Fibroblast of skin of left quadriceps (primary cell): ENCODE measurements at regions not wholly inside any gene's neighbourhood (a gene's known extent, or its start where the extent isn't known, plus 50 kb on each side); places are given as distances from the start of the nearest gene placed in this dataset.

Experiments used
- DNase-seq, 2 experiments: peaks; one replicate each; pipeline ENCODE4 v3.0.0-alpha.2; 2013; ENCODE audit warnings: low read depth in 2 of 2

DNA sequence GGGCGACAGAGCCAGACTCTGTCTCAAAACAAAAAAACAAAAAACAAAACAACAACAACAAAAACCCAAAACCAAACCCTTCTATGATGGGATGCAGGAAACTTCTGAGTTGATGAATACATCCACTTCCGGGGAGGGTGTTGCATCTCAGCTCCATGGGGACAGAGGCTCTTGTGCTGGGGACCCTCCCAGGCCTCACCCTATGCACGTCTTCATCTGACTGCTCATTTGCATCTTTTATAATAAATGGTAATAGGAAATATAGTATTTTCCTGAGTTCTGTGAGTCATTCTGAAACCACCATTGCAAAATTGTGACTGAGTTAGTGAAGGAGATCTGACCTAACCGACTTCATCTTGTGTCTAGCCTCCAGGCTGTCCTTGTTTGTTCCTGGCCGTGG lies 109.5 kb upstream of the SLC28A3 start:
- DNase-seq, result no peak

DNA sequence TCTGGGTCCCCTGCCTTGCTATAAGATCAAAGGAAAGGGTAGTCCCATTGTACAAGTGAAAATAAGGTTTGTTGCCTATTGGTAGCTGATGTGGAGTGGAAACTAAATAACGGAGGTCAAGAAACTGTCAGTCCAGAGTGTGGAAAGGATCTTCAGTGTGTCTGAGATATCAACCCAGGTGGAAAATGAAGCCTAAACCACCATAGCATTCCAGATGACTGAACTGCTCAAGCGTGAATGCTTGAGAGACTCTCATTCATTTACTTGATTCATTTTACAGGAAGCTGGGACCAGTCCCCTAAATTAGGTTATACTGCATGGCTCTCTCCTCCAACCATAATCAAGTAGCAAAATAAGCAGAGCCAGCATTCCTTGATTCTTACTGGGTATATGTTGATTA lies 116.0 kb upstream of the SLC28A3 start:
- DNase-seq, result no peak

DNA sequence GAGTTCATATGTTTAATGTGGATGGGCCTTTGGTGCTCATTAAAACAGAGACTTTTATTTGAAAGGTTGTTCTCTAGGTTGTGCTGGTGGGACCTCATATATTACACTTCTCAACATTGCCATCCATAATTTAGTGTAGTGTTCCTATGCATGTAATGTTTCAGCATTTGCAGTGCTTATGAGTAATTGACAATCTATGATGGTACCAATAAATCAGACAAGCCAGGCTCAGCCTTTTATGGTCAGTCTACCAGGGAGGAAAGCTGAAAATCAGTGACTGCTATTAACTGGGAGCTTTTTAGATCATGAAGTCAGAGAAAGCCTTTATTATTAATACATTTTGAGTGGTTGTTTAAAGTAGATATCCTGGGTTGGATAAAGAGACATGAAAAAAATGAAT lies 120.1 kb upstream of the SLC28A3 start:
- DNase-seq, result no peak

DNA sequence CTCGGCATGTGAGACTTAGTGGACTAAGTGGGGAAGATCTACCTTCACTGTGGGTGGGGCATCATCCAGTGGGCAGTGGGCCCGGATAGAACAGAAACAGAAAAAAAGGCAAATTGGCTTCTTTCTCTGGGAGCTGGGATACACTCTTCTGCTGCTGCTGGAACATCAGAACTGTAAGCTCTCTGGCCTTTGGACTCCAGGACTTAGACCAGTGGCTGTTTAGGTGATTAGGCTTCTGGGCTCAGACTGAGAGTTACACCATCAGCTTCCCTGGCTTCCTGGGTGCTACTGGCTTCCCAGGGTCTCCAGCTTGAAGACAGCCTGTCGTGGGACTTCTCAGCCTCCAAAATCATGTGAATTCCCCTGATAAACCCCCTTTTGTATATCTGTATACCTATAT lies 122.7 kb upstream of the SLC28A3 start:
- DNase-seq, result no peak

DNA sequence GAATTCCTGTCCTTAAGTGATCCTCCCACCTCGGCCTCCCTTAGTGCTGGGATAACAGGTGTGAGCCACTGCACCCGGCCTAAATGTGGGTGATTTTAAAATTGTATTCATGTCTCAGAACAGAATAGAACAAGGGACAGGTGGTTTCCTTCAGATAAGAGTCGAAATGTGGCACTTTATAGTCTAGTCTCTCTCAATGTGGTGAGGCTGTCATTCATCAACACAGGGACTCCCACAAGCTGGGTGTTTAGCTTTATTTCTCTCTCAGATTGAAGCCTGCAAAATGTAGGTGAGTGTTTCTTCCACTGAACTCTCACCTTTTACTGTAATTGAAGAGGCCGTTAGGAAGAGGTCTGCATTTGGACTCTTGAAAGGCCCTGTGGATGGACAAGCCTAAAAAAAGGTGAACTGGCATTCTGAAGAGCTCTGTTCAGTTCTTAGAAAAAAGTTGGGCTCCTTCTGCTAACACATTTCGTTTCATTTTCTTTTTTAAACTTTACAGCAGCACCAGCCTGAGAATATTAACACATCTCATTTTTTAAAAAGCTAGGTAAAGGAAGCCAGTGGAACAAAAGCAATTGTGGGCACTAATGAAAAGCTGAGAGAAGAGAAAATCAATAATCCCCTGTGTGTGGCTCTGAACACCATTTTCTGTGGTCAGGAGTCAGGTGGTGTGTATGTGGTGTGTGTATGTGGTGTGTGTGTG lies 126.2 kb upstream of the SLC28A3 start:
- no peak for DNase-seq

DNA sequence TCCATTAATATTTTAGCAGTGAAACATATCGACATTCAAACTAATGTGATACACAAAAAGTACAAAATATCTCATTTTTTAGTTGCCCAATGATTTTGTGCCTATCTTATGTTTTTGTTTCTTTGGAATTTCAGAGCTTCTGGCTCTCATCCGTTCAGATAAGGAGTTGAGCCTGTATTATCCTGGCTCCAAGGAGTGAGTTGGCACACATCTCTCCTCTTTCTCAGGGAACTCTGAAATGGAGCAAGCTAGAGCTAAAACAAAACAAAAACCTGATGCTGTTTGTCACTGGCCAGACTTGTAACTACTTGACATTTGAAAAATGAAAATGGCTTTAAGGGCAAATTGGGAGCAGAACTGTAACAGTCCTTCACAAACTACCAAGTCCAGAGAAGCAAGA lies 131.3 kb upstream of the SLC28A3 start:
- DNase-seq, result no peak

DNA sequence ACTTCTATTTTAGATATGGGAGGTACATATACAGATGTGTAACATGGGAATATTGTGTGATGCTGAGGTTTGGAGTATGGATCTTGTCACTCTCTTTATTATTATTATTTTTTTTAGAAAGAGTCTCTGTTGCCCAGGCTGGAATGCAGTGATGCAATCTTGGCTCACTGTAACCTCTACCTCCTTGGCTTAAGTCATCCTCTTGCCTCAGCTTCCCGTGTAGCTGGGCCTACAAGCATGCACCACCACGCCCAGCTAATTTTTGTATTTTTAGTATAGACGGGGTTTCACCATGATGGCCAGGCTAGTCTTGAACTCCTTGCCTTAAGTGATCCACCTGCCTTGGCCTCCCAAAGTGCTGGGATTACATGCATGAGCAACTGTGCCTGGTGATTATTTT lies 138.4 kb upstream of the SLC28A3 start:
- no peak for DNase-seq

DNA sequence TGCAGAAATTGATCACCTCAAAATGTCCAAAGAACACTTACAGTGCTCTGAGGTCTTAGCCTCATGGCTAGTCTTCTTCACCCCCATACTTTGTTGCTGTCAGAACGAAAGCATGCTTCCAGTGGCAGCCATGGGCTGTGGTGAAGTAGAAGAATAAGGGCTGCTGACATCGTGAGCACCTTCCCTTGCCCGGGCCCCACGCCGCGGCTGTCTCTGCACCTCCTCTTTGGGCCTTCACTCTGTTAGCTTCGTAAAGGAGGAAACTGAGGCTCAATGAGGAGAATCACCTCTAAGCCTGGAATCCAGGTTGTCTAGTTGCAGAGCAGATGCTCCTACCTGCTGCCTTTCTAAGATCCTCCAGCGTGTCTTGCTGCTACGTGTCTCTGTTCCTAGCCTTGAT lies 139.5 kb upstream of the SLC28A3 start:
- DNase-seq, result no peak

DNA sequence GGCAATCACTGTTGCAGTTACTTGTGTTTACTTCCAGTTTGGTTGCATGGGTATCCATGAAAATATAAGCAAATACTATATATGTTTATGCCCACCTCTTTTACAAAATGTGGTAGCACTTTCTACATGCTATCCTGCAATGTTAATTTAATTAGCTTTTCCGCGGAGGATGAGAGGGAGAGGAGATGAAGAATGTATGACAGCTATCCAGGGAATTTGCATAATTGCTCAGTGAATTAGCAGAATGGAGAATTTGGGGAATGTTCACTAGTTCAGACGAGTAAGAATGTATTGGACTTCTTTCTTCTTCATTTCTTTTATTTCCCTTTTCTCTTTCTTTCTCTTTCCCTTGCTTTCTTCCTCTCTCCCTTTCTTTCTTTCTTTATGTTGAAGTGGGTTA lies 140.7 kb upstream of the SLC28A3 start:
- DNase-seq, result no peak

DNA sequence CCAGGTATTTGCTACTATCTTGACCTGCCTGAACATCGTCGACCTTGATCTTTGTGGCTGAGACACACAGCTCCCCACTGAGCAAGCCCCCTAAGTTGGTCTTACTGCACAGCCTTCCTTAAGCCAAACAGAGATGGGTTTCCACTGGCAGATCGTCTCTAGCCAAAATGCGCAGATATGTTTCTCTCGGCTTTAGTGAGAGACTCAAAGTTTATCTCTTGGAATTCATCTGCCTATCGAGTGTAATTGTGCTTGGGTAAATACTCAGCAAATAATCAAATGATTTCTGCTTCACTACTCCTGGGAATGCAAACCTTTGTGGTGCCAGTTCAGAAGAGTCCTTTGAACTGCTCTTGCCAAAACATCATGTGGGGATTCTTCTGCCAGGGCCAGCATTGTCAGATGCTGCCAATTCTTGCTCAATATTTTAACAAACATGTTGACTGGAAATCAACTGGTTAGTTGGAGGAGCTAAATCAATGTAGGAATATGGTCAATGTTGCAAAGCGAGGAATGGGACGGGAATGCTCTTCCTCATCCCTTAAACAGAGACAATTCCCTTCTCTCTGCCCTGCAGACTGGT lies 141.2 kb upstream of the SLC28A3 start:
- no peak for DNase-seq

DNA sequence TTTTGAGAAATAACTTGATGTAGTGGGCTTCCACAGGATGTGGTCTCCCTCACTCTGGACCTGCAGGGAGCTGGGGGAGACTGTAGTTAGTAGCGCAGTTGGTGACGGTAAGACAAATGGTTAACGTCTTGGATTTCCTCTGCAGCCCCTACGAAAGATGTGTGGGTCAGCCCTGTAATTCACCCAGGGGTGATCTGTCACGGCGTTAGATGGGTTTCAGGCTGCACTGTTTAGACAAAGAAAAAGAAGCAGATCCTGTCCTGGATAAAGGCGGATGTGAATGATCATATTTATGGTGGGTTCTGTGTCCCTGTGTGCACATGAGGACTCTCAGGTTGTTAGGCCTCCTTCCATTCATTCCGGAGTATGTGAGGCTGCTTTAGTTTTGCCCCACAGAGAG lies 142.0 kb upstream of the SLC28A3 start:
- DNase-seq, result no peak

DNA sequence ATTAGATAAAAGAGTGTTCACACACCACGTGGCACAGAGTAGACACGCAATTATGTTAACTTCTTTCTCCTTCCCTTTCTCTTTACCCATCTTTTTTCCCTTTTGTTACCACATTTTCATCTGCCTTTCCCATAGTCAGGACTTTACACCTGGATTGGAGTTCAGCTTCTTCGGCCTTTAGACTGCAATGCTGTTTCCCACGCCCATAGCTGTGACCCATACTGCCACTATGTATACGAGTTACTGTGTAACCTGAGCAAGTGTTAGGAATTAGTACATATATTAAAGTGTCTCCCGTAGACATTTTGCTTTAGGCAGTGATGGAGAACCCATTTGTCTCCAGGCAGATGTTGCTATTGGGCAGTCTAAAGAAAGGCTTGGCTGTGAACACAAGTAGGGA lies 143.6 kb upstream of the SLC28A3 start:
- no peak for DNase-seq

DNA sequence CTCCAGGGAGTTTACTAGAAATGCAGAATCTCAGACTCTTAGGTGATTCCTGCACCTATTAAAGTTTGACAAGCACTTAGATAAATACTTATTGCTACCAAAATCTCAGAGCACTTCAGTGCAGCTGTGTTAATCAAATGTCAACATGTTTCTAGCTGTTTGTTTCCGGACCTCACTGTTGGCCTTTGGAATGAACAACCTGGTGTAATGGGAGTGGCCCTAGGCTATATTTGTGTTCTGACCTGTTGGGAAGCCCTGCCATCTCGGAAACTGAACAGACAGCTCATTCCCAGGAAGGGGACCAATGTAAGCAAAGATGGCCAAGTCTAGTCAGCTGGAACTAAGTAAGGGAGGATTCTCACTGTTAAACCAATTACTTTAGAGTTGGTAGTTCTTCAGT lies 145.0 kb upstream of the SLC28A3 start:
- no peak for DNase-seq

DNA sequence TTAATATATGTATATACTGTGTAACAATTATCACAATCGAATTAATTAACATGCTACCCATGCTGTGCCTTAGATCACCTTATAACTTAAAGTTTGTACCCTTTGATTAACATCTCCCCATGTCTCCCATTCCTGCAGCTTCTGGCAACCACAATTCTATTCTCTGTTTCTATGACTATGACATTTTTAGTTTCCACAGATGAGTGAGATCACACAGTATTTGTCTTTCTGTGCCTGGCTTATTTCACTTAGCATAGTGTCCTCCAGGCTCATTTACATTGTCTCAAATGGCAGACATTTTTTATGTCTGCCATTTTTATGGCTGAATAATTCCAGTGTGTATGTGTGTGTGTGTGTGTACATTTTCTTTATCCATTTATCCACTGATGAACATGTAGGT lies 146.1 kb upstream of the SLC28A3 start:
- DNase-seq, result no peak

DNA sequence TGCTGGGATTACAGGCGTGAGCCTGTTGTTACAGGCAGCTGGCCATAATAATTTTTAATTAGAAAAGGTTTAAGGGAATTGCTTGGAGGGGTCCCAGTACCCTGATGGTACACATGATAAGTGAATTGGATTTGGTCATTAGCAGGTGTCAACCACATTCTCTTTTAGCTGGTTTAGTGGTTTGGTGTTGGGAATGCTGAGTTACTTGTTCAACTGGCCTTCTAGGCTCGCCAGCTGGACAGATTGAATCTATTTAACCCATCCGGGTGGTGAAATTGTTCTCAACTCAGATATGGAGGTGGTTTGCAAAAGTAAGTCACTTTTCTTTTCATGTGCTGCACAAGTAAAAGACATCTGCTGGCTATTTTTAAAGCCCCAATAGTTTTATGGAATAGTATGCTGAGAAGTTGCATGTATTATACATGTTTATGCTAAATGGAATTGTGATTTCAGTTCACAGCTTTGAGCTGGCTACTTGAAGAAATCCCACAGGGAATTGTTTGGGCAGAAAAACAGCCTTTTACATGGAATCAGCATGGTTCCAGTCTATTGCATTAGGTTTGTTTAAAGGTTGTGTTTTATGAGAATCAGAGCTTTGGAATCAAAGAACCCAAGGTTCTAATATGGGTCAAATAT lies 149.8 kb upstream of the SLC28A3 start:
- DNase-seq, result no peak

DNA sequence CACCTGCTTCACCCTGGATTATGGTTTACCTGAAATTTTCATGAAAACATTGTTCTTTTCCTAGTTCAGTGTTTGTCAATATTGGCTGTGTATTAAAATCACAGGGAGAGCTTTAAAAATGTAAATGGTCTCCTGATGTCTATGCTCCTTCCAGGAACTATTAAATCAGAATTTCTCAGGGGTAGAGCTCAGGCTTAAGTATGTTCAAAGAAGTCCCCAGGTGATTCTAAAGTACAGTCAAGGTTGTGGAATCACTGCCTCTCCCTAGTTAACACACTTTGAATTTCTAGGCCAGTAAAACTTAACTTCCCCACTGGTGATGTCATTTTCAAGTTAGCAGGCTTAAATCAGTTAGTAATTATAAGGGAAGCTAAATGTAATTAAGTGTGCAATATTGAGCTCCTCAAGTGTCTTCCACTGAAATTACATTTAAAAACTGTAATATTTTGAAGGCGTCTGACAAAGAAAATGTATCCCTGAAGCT lies 150.3 kb upstream of the SLC28A3 start:
- DNase-seq, result no peak

DNA sequence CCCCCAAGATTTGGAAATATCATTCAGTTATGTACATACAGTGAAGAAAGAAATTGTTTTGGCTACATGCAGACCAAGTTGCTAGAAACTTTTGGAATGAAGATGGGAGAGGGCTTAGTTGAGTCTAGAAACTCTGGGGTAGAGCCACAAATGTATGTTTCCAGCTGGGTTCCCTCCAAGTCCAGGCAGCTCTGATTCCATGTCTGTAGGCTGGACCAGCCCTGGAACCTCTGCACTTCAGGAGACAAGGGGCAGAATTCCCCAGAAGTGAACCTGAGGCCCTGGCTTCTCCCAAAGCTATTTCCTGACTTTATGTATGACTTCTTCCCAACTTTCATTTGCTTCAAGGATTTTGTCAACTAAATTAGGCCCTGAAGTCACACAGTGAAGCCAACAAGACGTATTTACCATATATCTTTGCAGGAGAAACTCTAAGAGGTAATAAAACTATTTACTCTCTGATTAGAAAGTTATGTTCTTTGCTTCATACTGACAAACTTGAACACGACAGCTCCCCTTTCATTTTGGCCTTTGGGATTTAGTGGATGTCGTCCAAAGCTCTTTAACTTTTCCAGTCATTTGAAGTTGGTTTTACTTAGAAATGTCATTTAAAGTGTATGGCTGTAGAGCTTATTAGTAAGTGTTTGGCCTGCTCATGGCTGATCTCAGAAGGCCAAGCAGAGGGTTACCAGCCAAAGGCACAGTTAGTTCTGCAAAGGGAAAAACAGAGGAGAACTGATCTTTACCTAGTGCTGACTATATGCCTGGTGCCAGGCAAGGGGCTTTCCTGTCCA lies 152.0 kb upstream of the SLC28A3 start:
- DNase-seq, result no peak

DNA sequence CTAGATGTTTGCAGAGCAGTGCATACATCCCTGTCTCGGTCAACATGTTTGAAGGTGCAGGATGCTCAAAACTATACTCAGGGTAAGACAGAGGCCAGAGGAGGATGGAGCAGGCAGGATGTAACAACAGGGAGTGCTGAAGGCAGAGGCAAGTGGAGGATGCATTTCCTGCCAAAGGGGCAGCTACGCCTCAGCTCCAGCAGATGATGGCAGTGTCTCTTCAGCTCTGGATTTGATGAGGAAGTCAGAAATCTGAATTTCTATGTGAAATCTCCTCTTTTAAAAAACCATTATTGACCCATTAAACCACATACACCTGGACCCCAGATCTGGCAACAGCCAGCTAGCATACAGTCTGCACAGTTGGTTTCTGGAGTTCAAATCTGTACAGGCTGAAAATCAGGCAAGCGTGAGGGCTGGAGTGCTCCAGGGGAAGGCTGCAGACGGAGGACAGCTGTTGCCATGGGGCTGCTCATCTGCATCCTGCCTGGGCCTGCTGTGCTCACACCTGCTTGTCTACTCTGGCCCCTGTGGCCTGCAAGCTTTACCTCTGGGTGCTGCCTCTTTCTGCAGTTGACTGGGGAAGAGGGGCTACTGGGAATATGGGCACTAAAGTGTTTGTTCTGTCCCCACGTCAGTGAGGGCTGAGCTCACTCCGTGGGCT lies 152.9 kb upstream of the SLC28A3 start:
- DNase-seq, result no peak

DNA sequence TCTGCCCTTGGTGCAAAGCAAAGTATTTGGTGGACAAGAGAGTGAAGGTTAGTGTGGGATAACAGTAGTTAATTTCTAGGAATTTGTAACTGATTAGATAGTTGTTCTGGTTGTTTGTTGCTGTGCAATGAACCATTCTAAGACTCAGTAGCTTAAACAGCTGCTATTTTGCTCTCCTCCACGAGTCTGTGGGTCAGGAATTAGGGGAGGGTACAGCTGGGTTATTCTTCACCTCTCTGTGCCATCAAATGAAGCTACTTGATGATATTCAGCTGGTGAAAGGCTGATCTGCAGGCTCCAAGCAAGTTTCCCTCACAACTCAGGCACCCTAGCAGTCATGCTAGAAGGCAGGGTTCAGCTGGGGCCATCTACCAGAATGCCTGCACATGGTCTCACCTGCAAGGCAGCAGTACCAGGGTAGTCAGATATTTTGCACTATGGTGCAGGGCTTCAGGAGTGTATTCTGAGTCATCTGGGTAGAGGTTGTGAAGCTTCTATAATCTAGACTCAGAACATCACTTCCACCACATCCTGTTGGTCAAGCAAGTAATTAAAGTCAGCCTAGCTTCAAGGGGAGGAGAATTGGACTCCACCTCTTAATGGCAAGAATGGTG lies 159.5 kb upstream of the SLC28A3 start:
- DNase-seq, result no peak

DNA sequence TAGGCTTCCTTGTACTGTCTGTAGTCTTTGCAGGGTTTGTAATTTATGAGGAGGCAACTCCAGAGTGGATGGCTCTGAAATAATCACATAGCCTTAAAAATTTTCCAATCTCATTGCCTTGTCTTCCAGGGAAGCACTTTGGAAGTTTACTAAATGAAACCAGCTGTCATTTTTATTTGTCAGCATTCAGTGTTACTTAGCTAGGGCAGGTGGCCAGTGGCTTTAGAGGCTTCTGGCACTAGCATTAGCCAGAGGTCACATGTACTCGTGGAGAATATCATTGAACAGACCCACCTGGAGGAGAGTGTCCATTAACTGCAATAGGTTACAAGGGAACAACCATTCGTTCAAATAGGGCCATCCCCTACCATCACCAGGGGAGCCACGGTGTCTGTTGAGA lies 160.3 kb upstream of the SLC28A3 start:
- no peak for DNase-seq

DNA sequence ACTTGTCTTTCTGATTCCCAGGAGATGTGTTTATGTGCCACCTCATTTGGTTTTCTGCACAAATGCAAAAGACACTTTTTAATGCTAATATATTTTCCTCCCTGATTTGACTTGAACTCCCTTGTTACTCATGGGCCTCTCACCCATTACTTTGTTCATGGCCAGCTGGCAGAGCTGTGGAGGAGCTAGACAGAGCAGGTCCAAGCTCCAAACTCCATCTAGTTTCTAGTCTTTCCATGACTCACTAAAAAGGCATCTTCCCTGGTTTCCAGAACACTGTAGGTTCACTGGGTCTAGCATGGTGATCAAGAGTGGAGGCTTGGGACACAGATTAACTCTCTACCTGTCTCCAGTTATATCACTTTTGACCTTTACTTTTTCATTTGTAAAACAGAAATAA lies 161.0 kb upstream of the SLC28A3 start:
- DNase-seq, result no peak

DNA sequence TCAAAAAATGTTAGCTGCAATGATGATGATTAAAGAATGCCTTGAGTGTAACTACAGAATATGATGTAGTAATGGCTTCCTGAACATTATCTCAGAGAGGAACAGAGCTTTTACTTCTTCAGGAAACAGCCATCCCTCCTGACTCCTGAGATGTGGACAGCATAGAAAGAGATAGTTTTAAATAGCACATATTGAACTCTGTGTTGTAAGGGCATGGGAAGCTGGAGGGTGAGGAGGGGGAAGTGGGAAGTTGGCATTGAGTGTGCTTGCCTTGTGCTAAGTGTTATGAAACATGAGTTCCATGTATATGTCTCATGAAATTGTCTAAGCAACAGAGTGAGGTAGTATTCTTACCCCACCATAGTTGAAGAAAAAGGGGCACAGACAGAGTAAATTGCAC lies 161.5 kb upstream of the SLC28A3 start:
- DNase-seq, result no peak
